ENCODE measurements at regions not wholly inside any gene's neighbourhood (a gene's known extent, or its start where the extent isn't known, plus 50 kb on each side); places are given as distances from the start of the nearest gene placed in this dataset.

- H3K27ac ChIP-seq (ENCODE audit: low read depth in 2 of 2, low read length in 1 of 2): no peak overlapping the region
- no peaks in the 10 kb centered on the region for H3K27me3 ChIP-seq (ENCODE audit: insufficient read depth)
- H3K79me2 ChIP-seq (ENCODE audit: insufficient read depth): no peaks in the 10 kb centered on the region
- no peaks in the 10 kb centered on the region for H3K4me1 ChIP-seq (ENCODE audit: control insufficient read depth in 1 of 2, insufficient read depth in 2 of 2, low read depth in 1 of 2, low read length in 1 of 2)
- DNase-seq: no peak
- H3K9me2 ChIP-seq: no peaks in the 10 kb centered on the region
- no peaks in the 10 kb centered on the region for H3K9me3 ChIP-seq
- TF ChIP-seq RXRA (IDR thresholded peaks at IDR 0.05; ENCODE audit: borderline replicate concordance, low read depth): no peak
- TF ChIP-seq REST (IDR thresholded peaks at IDR 0.05; ENCODE audit: low read depth, low read length): no peak
- TF ChIP-seq RCOR1 (IDR thresholded peaks at IDR 0.05; ENCODE audit: low read length): no peak
- no peak for TF ChIP-seq NRF1 (IDR thresholded peaks at IDR 0.05; ENCODE audit: low read depth, low read length)
- no peak for TF ChIP-seq USF1 (IDR thresholded peaks at IDR 0.05; ENCODE audit: borderline replicate concordance, low read depth)
- TF ChIP-seq EP300 (IDR thresholded peaks at IDR 0.05; ENCODE audit: borderline replicate concordance in 1 of 2, low read depth in 1 of 2, low read length in 1 of 2): no peak
- no peak for TF ChIP-seq CHD2 (IDR thresholded peaks at IDR 0.05; ENCODE audit: low read length, partially characterized antibody)
- no peak for TF ChIP-seq ELF1 (IDR thresholded peaks at IDR 0.05)
- TF ChIP-seq GATA2 (CRISPR knock-in tag; IDR thresholded peaks at IDR 0.05): no peak
- TF ChIP-seq TAF1 (IDR thresholded peaks at IDR 0.05; ENCODE audit: borderline replicate concordance, low read depth, low read length): no peak
- TF ChIP-seq FOXJ3 (CRISPR knock-in tag; IDR thresholded peaks at IDR 0.05): no peak
- no peak for TF ChIP-seq RAD21 (IDR thresholded peaks at IDR 0.05; ENCODE audit: low read length)
- TF ChIP-seq FOXM1 (IDR thresholded peaks at IDR 0.05; ENCODE audit: low read depth): no peak
- no peak for TF ChIP-seq SIN3A (IDR thresholded peaks at IDR 0.05; ENCODE audit: borderline replicate concordance, low read depth, low read length)
- no peak for TF ChIP-seq TEAD4 (IDR thresholded peaks at IDR 0.05; ENCODE audit: borderline replicate concordance, insufficient read depth)
- H2AFZ ChIP-seq (ENCODE audit: low read depth): no peak overlapping the region
- H3F3A ChIP-seq (replicated peaks; ENCODE audit: insufficient read depth): no peaks in the 10 kb centered on the region
- no peaks in the 10 kb centered on the region for H4K20me1 ChIP-seq (ENCODE audit: insufficient read depth)
- POLR2A ChIA-PET: no interaction called here
- WGBS (ENCODE audit: low lambda C conversion rate): 37% methylated on average over 8 of the region's 8 CpGs
- H3K9ac ChIP-seq: no peak overlapping the region
- H3K4me2 ChIP-seq: no peak overlapping the region
- CTCF ChIA-PET: no interaction called here
- no peaks in the 10 kb centered on the region for H3K36me3 ChIP-seq (replicated peaks in 1 of 2; ENCODE audit: control insufficient read depth in 1 of 2, insufficient read depth in 2 of 2, low read length in 1 of 2)
- H3K4me3 ChIP-seq (ENCODE audit: low read depth in 2 of 2, low read length in 1 of 2): no peak overlapping the region
Measured at GRCh38 chr16:73608911-73609310, 561.0 kb upstream of the ZFHX3 start.

GRCh38 chr16:73605309-73605708 lies 557.4 kb upstream of the ZFHX3 start:
- Histone ChIP-seq H3K36me3 (replicated peaks in 1 of 2; ENCODE audit: control insufficient read depth in 1 of 2, insufficient read depth in 2 of 2, low read length in 1 of 2) (no peaks in the 10 kb centered on the region), H3K9ac (no peak overlapping the region), H3K9me3 (no peaks in the 10 kb centered on the region), H3K4me1 (ENCODE audit: control insufficient read depth in 1 of 2, insufficient read depth in 2 of 2, low read depth in 1 of 2, low read length in 1 of 2) (no peaks in the 10 kb centered on the region), H3K79me2 (ENCODE audit: insufficient read depth) (no peaks in the 10 kb centered on the region), H3K27ac (ENCODE audit: low read depth in 2 of 2, low read length in 1 of 2) (no peak overlapping the region), H3F3A (replicated peaks; ENCODE audit: insufficient read depth) (no peaks in the 10 kb centered on the region), H4K20me1 (ENCODE audit: insufficient read depth) (no peaks in the 10 kb centered on the region), H3K4me2 (no peak overlapping the region), H3K4me3 (ENCODE audit: low read depth in 2 of 2, low read length in 1 of 2) (no peak overlapping the region), H3K27me3 (ENCODE audit: insufficient read depth) (no peaks in the 10 kb centered on the region), H3K9me2 (no peaks in the 10 kb centered on the region), H2AFZ (ENCODE audit: low read depth) (no peak overlapping the region)
- POLR2A ChIA-PET: no interaction called here
- CTCF ChIA-PET: interaction anchor here (0.6 to 1.9 kb wide), 2 partner anchors 11 to 545 kb away, joined by 3 to 8 read pairs; no protein-coding TSS in a partner anchor
- DNase-seq: no peak
- 71% methylated on average over 5 of the region's 5 CpGs for WGBS (ENCODE audit: low lambda C conversion rate)
- TF ChIP-seq MAX (IDR thresholded peaks at IDR 0.05; ENCODE audit: low read depth) (no peak), PBX3 (IDR thresholded peaks at IDR 0.05) (no peak), GABPA (IDR thresholded peaks at IDR 0.05; ENCODE audit: low read depth) (no peak), TCF12 (IDR thresholded peaks at IDR 0.05) (no peak), CHD2 (IDR thresholded peaks at IDR 0.05; ENCODE audit: low read length, partially characterized antibody) (no peak), MXI1 (IDR thresholded peaks at IDR 0.05; ENCODE audit: low read depth, low read length) (no peak), RCOR1 (IDR thresholded peaks at IDR 0.05; ENCODE audit: low read length) (no peak), CTCF (IDR thresholded peaks at IDR 0.05) (no peak), USF2 (IDR thresholded peaks at IDR 0.05; ENCODE audit: borderline replicate concordance, low read depth, low read length) (no peak)

Data from SK-N-SH (cell line).